Stimulated activated effector memory CD8-positive, alpha-beta T cell treated with anti-CD3 and anti-CD28 coated beads, Interleukin-12 subunit alpha, Interleukin-12 subunit beta, amount 100 ng/mL, for 72 hours (primary cell): ENCODE measurements at regions not wholly inside any gene's neighbourhood (a gene's known extent, or its start where the extent isn't known, plus 50 kb on each side); places are given as distances from the start of the nearest gene placed in this dataset.
"Not testable (repeated sequence)": the region's sequence is repeated elsewhere in the genome, so short reads cannot be mapped to it uniquely, and the experiment has no call there.

ENCODE experiments used
- ATAC-seq: fragments of 150-1000 bp; cut with Tn5 transposase; 2 replicates; pipeline ENCODE4 v1.10.0; 2021
- DNase-seq, 2 donors: peaks; one replicate each; pipeline ENCODE4 v3.0.0; 2021 to 2022; ENCODE audit warnings: low spot score in 2 of 2
- H3K27ac Mint-ChIP-seq: one replicate; pipeline ENCODE4 v1.8.0; 2022; ENCODE audit warnings: mild to moderate bottlenecking, mixed read lengths
- H3K36me3 Mint-ChIP-seq: one replicate; pipeline ENCODE4 v1.8.0; 2022; ENCODE audit warnings: mild to moderate bottlenecking, mixed read lengths
- H3K4me1 Mint-ChIP-seq: one replicate; pipeline ENCODE4 v1.8.0; 2022; ENCODE audit warnings: mixed read lengths
- H3K4me3 Mint-ChIP-seq: one replicate; pipeline ENCODE4 v1.8.0; 2022; ENCODE audit warnings: mild to moderate bottlenecking, mixed read lengths
- H3K9me3 Mint-ChIP-seq: one replicate; pipeline ENCODE4 v1.8.0; 2022; ENCODE audit warnings: mixed read lengths

DNA sequence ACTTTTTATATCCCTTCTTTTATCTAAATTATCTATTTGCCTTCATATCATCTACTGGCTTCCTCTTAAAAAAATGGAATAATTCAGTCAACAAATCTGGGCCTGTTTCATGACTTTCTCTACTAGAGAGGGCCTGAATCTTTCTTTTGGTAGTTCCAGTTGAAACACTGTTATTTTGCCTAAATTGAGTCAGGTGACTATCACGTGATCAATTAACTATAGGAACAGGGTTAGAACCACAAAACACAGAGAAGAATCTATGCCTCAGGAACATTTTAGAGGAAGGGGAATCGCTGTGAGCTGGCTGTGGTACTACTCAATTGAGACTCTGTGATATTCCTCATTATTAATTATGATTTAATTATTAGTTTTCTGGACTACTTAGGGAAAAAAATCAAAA lies 736.7 kb upstream of the PITX2 start:
- Mint-ChIP-seq H3K36me3 (no peaks in the 10 kb centered on the region), H3K4me3 (no peak overlapping the region), H3K4me1 (no peaks in the 10 kb centered on the region), H3K9me3 (peaks cover 7% of the 10 kb centered on the region), H3K27ac (no peak overlapping the region)
- ATAC-seq (no peak), DNase-seq (no peak)

DNA sequence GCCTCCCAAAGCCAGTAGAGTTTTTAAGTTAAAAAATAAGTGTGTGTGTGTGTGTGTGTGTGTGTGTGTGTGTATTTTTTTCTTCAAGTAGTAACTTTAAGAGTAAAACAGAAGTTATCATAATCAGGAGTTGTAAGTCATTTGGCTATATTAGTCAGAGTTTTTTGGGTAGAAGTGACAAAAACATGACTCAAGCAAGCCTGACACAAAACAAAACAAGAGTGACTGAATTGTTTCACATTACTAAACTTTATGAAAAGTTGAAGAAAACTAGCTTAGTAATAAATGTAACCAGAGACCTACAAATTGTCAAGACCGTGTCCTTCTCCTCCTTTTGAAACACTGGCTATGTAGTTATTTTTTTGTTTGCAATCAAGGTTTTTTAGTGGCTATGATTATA lies 738.0 kb upstream of the PITX2 start:
- DNase-seq (no peak), ATAC-seq (no peak)
- H3K4me1 Mint-ChIP-seq = no peaks in the 10 kb centered on the region
- H3K4me3 Mint-ChIP-seq = no peak overlapping the region
- peaks cover 6% of the 10 kb centered on the region for H3K9me3 Mint-ChIP-seq
- no peak overlapping the region for H3K27ac Mint-ChIP-seq
- H3K36me3 Mint-ChIP-seq = no peaks in the 10 kb centered on the region

DNA sequence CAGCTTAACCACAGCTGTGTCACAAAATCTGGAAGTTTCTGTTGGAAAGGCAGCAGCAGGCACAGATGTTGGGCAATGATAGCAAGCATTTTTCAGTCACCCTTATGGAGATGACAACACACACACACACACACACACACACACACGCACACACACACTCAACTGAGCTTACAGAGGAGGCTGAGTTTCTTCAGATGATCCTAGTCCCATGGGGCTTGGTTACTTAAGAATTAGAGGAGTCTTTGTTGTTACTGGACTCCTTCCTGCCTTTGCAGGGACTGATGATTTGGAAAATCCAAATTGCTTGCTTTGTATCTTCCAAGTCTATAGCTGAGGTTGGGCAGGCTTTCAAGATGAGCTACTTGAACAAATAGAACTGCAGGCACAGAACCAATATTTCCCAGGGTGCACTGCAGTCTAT lies 740.1 kb upstream of the PITX2 start:
- ATAC-seq (no peak), DNase-seq (no peak)
- no peak overlapping the region for H3K4me3 Mint-ChIP-seq
- peaks cover 10% of the 10 kb centered on the region for H3K9me3 Mint-ChIP-seq
- no peaks in the 10 kb centered on the region for H3K4me1 Mint-ChIP-seq
- no peaks in the 10 kb centered on the region for H3K36me3 Mint-ChIP-seq
- no peak overlapping the region for H3K27ac Mint-ChIP-seq

DNA sequence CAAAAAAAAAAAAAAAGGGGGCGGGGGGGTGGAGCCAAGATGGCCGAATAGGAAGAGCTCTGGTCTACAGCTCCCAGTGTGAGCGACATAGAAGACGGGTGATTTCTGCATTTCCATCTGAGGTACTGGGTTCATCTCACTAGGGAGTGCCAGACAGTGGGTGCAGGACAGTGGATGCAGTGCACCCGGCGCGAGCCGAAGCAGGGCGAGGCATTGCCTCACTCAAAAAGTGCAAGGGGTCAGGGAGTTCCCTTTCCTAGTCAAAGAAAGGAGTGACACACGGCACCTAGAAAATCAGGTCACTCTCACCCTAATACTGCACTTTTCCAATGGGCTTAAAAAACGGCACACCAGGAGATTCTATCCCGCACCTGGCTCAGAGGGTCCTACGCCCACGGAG lies 755.0 kb upstream of the PITX2 start:
- H3K4me3 Mint-ChIP-seq, H3K27ac Mint-ChIP-seq: not testable (repeated sequence)

GRCh38 chr4:111388561-111388960 lies 756.7 kb upstream of the FAM241A start:
- Mint-ChIP-seq H3K36me3 (no peaks in the 10 kb centered on the region), H3K9me3 (peaks cover 14% of the 10 kb centered on the region), H3K4me1 (no peaks in the 10 kb centered on the region), H3K4me3 (no peak overlapping the region), H3K27ac (no peak overlapping the region)
- ATAC-seq (no peak), DNase-seq (no peak)

More for the DNA sequence above, 755.0 kb upstream of the PITX2 start:
- H3K9me3 Mint-ChIP-seq, ATAC-seq, DNase-seq, H3K36me3 Mint-ChIP-seq, H3K4me1 Mint-ChIP-seq: not testable (repeated sequence)

GRCh38 chr4:111391829-111392228 lies 753.4 kb upstream of the FAM241A start:
- no peak overlapping the region for H3K27ac Mint-ChIP-seq
- H3K4me1 Mint-ChIP-seq = no peaks in the 10 kb centered on the region
- ATAC-seq (no peak), DNase-seq (no peak)
- H3K9me3 Mint-ChIP-seq = peaks cover 11% of the 10 kb centered on the region
- no peaks in the 10 kb centered on the region for H3K36me3 Mint-ChIP-seq
- no peak overlapping the region for H3K4me3 Mint-ChIP-seq

GRCh38 chr4:111393781-111394180 lies 751.5 kb upstream of the FAM241A start:
- DNase-seq (no peak), ATAC-seq (no peak)
- Mint-ChIP-seq H3K9me3 (peaks cover 11% of the 10 kb centered on the region), H3K4me1 (no peaks in the 10 kb centered on the region), H3K4me3 (no peak overlapping the region), H3K27ac (no peak overlapping the region), H3K36me3 (no peaks in the 10 kb centered on the region)

GRCh38 chr4:111398906-111399330 lies 746.3 kb upstream of the FAM241A start:
- Mint-ChIP-seq H3K27ac (no peak overlapping the region), H3K4me3 (no peak overlapping the region), H3K9me3 (peaks cover 4% of the 10 kb centered on the region), H3K4me1 (no peaks in the 10 kb centered on the region), H3K36me3 (no peaks in the 10 kb centered on the region)
- ATAC-seq (no peak), DNase-seq (no peak)

DNA sequence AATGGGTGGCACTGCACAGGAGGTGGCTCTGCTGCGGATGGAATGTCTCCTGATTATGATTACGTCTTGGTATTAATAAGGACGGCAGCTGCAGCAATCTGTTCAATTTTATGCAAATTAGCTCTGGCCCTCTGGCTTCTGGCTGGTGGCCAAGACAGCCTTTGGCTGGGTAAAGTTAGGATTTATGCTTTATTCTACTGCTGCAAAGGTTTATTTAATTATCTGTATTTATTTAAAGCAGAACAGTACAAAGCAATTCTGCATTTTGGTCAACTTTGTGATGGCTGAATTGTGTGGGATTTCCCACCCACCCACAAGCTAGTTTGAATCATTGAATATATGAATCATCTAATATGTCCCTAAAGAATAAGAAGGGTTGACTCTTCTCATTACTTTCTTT lies 745.6 kb upstream of the FAM241A start:
- Mint-ChIP-seq H3K36me3 (no peaks in the 10 kb centered on the region), H3K4me3 (no peak overlapping the region), H3K9me3 (peaks cover 4% of the 10 kb centered on the region), H3K27ac (no peak overlapping the region), H3K4me1 (no peaks in the 10 kb centered on the region)
- ATAC-seq (no peak), DNase-seq (no peak)

DNA sequence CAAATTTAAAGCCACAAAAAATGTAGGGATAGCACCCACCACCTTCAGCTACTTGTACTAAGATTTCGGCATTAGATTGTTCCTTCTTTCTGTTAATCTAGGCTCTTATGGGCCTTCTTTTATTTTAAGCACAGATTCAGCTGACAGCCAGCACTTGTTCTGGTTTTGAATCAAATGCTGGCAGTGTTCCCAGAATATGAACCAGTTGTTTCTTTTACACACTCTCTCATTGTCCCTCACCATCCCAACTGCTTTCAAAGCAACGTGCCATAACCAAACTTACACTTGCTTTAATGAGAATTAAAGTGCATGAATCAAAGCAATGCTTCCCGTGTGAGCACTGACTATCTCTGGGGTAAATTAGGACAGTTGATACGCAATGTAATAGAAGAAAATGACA lies 744.5 kb upstream of the FAM241A start:
- peaks cover 4% of the 10 kb centered on the region for H3K9me3 Mint-ChIP-seq

GRCh38 chr4:111404673-111405072 lies 740.6 kb upstream of the FAM241A start:
- Mint-ChIP-seq H3K36me3 (no peaks in the 10 kb centered on the region), H3K4me1 (no peaks in the 10 kb centered on the region), H3K9me3 (peaks cover 6% of the 10 kb centered on the region), H3K4me3 (no peak overlapping the region), H3K27ac (no peak overlapping the region)
- no peak for DNase-seq
- ATAC-seq = no peak

More for the DNA sequence above, 744.5 kb upstream of the FAM241A start:
- DNase-seq (no peak), ATAC-seq (no peak)
- Mint-ChIP-seq H3K36me3 (no peaks in the 10 kb centered on the region), H3K4me1 (no peaks in the 10 kb centered on the region), H3K27ac (no peak overlapping the region), H3K4me3 (no peak overlapping the region)

- H3K4me3 Mint-ChIP-seq = no peak overlapping the region
- DNase-seq (no peak), ATAC-seq (no peak)
- H3K36me3 Mint-ChIP-seq = no peaks in the 10 kb centered on the region
- H3K27ac Mint-ChIP-seq = no peak overlapping the region
- H3K4me1 Mint-ChIP-seq = no peaks in the 10 kb centered on the region
- peaks cover 11% of the 10 kb centered on the region for H3K9me3 Mint-ChIP-seq
These were observed 739.3 kb upstream of the FAM241A start for GRCh38 chr4:111405989-111406388.

- Mint-ChIP-seq H3K4me1 (no peaks in the 10 kb centered on the region), H3K36me3 (no peaks in the 10 kb centered on the region), H3K4me3 (no peak overlapping the region), H3K9me3 (peaks cover 20% of the 10 kb centered on the region), H3K27ac (no peak overlapping the region)
- DNase-seq (no peak), ATAC-seq (no peak)
These were observed 734.7 kb upstream of the FAM241A start for GRCh38 chr4:111410571-111410970.

DNA sequence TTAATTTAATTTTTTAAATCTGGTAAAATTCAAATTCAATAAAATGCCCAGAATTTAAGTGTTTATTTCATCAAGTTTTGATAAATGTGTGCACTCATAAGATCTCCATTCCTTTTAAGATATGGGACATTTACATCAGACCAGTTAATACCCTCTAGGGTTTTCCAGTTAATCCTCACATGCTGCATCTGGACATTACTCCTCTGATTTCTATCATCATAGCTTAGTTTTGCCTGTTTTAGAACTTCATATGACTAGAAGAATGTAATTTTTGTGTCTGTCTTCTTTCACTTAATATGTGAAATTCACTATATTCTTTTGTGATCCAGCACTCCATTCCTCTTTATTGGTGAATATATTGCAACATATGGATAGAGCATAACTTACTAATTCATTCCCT lies 727.7 kb upstream of the FAM241A start:
- no peak overlapping the region for H3K4me3 Mint-ChIP-seq
- DNase-seq = no peak
- H3K9me3 Mint-ChIP-seq = peaks cover 9% of the 10 kb centered on the region
- ATAC-seq = no peak
- no peaks in the 10 kb centered on the region for H3K36me3 Mint-ChIP-seq
- no peak overlapping the region for H3K27ac Mint-ChIP-seq
- H3K4me1 Mint-ChIP-seq = no peaks in the 10 kb centered on the region

GRCh38 chr4:111433441-111433840 lies 711.8 kb upstream of the FAM241A start:
- H3K27ac Mint-ChIP-seq = no peak overlapping the region
- no peak overlapping the region for H3K4me3 Mint-ChIP-seq
- no peak for ATAC-seq

DNA sequence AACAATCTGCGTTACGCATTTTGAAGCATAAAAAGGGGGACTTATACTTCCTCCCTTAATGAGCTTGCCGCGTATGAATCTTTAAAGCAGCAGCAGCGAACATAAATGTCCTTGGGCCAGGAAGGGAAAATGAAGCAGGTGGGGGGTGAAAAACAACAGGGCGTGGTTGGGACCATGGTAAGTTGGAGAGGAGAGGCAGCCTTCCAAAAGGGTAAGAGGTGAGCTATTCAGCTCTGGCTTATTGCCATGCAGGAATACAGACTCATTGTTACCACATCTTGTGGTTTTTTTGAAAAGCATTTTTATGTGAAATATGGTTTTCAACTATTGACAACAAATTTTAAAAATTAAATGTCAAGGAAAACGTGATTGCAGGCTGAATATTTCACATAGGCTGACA lies 710.7 kb upstream of the FAM241A start:
- Mint-ChIP-seq H3K4me1 (no peaks in the 10 kb centered on the region), H3K4me3 (no peak overlapping the region), H3K27ac (no peak overlapping the region), H3K9me3 (peaks cover 8% of the 10 kb centered on the region), H3K36me3 (no peaks in the 10 kb centered on the region)
- DNase-seq = no peak
- ATAC-seq = no peak

More at GRCh38 chr4:111433441-111433840, 711.8 kb upstream of the FAM241A start:
- Mint-ChIP-seq H3K36me3 (no peaks in the 10 kb centered on the region), H3K4me1 (no peaks in the 10 kb centered on the region), H3K9me3 (peaks cover 8% of the 10 kb centered on the region)
- DNase-seq = no peak
